Progenitor cell of endocrine pancreas (in vitro differentiated cells): ENCODE measurements at regions not wholly inside any gene's neighbourhood (a gene's known extent, or its start where the extent isn't known, plus 50 kb on each side); places are given as distances from the start of the nearest gene placed in this dataset.

Experiments
- DNase-seq: peaks from one replicate; pipeline ENCODE4 v3.0.0; 2021; ENCODE audit warnings: low spot score; ENCODE audit not compliant: unreplicated experiment
- H3K27ac Mint-ChIP-seq: 2 replicates; pipeline ENCODE4 v1.8.0; 2021; ENCODE audit warnings: mild to moderate bottlenecking, moderate library complexity, mixed read lengths
- H3K27me3 Mint-ChIP-seq: 2 replicates; pipeline ENCODE4 v1.8.0; 2021; ENCODE audit warnings: mixed read lengths
- H3K36me3 Mint-ChIP-seq: 2 replicates; pipeline ENCODE4 v1.8.0; 2022; ENCODE audit warnings: mixed read lengths; ENCODE audit not compliant: insufficient read depth
- H3K4me1 Mint-ChIP-seq: 2 replicates; pipeline ENCODE4 v1.8.0; 2021; ENCODE audit warnings: low read depth, mixed read lengths
- H3K4me3 Mint-ChIP-seq: 2 replicates; pipeline ENCODE4 v1.8.0; 2021; ENCODE audit warnings: low read depth, mild to moderate bottlenecking, moderate library complexity, mixed read lengths
- H3K9me3 Mint-ChIP-seq: 2 replicates; pipeline ENCODE4 v1.8.0; 2021; ENCODE audit warnings: low read depth, mixed read lengths
- TF ChIP-seq, protein P1 (sequence below): fragments of 200-600 bp; sonication (generic); IDR thresholded peaks from one replicate; pipeline ENCODE4 v1.5.0; 2021; ENCODE audit warnings: antibody characterized with exemption, mild to moderate bottlenecking; ENCODE audit not compliant: unreplicated experiment

DNA sequence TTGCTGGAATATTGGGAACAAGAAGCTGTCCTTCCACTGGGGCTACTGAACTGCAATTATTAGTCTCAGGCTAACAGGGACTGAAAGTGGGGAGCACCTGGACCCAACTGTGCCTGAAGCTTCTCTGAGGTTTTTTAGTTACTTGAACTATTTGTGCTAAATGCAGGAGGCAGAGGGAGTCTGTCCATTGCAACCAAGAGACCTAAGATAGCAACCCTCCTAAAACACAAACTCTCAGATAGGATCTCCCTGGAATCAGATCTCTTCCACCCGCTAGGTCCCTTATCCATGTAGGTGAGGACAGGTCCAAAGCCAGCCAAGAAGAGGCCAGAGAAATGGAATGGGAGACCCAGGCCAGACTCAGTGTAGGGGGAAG lies 58.1 kb downstream of the NCOR2 start:
- Mint-ChIP-seq H3K9me3 (no peaks in the 10 kb centered on the region), H3K4me3 (no peak overlapping the region), H3K27ac (peak overlapping the region; percentile 94), H3K36me3 (peaks cover 1% of the 10 kb centered on the region), H3K27me3 (no peaks in the 10 kb centered on the region), H3K4me1 (peaks cover 49% of the 10 kb centered on the region)
- DNase-seq, result no peak
- TF ChIP-seq, protein P1, sequence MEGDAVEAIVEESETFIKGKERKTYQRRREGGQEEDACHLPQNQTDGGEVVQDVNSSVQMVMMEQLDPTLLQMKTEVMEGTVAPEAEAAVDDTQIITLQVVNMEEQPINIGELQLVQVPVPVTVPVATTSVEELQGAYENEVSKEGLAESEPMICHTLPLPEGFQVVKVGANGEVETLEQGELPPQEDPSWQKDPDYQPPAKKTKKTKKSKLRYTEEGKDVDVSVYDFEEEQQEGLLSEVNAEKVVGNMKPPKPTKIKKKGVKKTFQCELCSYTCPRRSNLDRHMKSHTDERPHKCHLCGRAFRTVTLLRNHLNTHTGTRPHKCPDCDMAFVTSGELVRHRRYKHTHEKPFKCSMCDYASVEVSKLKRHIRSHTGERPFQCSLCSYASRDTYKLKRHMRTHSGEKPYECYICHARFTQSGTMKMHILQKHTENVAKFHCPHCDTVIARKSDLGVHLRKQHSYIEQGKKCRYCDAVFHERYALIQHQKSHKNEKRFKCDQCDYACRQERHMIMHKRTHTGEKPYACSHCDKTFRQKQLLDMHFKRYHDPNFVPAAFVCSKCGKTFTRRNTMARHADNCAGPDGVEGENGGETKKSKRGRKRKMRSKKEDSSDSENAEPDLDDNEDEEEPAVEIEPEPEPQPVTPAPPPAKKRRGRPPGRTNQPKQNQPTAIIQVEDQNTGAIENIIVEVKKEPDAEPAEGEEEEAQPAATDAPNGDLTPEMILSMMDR, result no peak

DNA sequence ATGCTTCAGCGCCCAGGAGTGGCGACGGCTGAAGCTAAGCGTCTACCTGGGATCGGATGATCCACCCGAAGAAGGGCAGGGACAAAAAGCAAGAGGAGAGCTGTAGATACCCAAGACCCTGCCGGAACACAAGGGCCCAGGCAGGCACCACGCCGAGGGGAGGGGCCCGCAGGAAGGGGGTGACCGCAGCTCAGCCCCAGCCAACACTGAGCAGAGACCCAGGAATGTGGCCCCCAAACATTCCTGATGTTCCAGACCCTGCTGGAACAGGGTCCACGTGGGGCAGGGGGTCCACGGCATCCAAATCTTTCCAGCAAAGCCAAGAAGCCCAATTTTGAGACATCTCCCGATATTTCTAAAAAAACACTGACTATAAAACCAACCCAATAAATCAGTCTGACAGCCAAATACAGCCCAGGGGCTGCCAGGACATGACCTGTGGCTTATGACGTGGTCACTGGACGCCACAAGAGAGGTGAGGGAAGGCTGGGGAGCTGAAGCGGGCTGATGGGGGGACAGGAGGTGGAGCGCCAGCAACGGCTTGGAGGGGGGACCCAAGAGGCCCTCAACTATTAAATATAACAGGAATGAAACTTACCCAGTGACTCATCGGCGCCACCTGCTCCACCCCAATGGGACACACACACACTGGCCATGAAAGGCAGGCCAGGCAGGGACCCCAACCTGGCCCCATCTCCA lies 58.9 kb downstream of the NCOR2 start:
- DNase-seq, result no peak
- Mint-ChIP-seq H3K4me3 (no peak overlapping the region), H3K4me1 (peaks cover 49% of the 10 kb centered on the region), H3K36me3 (peaks cover under 1% of the 10 kb centered on the region), H3K27me3 (no peaks in the 10 kb centered on the region), H3K9me3 (no peaks in the 10 kb centered on the region), H3K27ac (peak overlapping the region; percentile 56)
- TF ChIP-seq, protein P1, result no peak

DNA sequence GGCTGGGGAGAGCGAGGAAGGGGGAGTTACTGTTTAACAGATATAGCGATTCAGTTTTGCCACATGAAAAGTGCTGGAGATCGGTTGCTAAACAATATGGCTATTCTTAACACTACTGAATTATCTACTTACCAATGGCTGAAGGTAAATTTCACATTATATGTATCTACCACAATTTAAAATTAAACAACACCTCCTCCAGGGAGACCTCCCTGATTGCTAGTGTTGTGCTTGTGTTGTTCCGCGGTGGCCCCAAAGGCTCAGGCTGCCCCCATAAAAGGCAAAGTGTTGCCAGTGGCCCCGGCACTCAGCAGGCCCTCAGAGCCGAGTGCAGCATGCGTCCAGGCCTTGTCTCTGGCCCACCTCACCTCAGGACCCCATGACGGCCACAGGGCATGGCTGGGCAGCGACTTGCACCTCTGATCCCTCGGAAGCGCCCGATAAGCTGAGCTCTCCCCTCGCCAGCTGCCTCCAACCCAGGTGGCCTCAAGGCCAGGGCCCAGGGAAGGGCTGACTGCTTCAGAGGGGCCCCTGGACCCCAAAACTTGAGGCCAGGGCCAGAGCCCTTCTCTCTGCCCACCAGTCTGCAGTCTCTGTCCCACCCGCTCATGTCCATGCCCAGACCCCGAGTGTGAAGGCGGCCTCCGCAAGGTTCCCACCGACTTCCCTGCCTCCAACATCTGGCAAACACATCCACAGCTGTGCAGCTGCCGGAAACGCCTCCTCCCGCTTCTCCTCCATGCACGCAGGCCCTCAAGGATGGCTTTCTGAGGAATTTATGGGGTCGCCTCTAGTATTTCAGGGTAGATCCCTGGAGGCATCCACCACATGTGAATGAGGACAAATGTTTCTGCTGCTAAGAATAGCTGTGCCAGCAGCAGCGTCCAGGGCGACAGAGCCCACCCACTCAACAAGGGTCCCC lies 60.0 kb downstream of the NCOR2 start:
- Mint-ChIP-seq H3K9me3 (no peaks in the 10 kb centered on the region), H3K27ac (no peak overlapping the region), H3K36me3 (peaks cover 3% of the 10 kb centered on the region), H3K27me3 (no peaks in the 10 kb centered on the region), H3K4me1 (peaks cover 43% of the 10 kb centered on the region), H3K4me3 (no peak overlapping the region)
- DNase-seq, result no peak
- TF ChIP-seq, protein P1, result no peak

GRCh38 chr12:124506832-124507153 lies 60.6 kb downstream of the NCOR2 start:
- TF ChIP-seq, protein P1, result no peak
- peaks cover 43% of the 10 kb centered on the region for H3K4me1 Mint-ChIP-seq
- no peaks in the 10 kb centered on the region for H3K9me3 Mint-ChIP-seq
- H3K27ac Mint-ChIP-seq, result peak overlapping the region; percentile 73
- no peak overlapping the region for H3K4me3 Mint-ChIP-seq
- no peaks in the 10 kb centered on the region for H3K27me3 Mint-ChIP-seq
- no peak for DNase-seq
- peaks cover 3% of the 10 kb centered on the region for H3K36me3 Mint-ChIP-seq

DNA sequence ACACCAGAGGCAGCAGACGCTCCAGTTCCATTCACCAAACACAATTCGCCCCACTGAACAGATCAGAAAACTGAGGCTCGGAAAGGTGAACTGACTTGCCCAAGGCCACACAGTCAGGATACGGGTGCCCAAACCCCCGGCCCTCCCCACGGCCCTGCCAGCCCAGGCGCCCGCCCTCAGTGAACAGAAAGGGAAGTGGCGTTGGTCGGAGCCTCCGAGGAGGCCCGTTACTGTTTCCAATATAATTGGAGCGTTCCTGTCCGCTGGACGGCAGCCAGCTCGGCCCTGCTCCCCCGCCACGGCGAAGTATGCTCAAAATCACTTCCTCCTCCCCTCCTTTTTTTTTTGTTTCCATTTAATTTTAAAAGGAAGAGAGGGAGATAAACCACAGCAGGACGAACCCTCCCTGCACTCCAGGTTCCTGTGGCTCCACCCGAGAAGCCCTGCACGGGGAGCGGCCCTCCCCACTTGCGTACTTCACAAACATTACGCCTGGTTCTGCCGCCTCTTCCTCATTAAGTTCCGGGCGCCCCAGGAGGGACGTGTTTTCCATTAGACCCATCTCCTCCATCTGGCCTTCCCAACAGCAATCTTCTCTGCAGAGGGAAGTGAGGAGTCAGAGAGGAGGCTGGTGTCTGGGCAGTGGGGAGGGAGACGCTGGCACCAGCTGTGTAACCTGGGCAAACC lies 61.1 kb downstream of the NCOR2 start:
- no peak overlapping the region for H3K4me3 Mint-ChIP-seq
- H3K4me1 Mint-ChIP-seq, result peaks cover 47% of the 10 kb centered on the region
- H3K9me3 Mint-ChIP-seq, result no peaks in the 10 kb centered on the region
- H3K27me3 Mint-ChIP-seq, result no peaks in the 10 kb centered on the region
- H3K27ac Mint-ChIP-seq, result peak overlapping the region; percentile 73
- peaks cover 5% of the 10 kb centered on the region for H3K36me3 Mint-ChIP-seq
- TF ChIP-seq, protein P1, result no peak
- no peak for DNase-seq
